Ishikawa (cell line): ENCODE measurements at regions not wholly inside any gene's neighbourhood (a gene's known extent, or its start where the extent isn't known, plus 50 kb on each side); places are given as distances from the start of the nearest gene placed in this dataset.

ENCODE experiments used
- TAF1 ChIP-seq: IDR thresholded peaks from 2 replicates; pipeline ENCODE4 v1.6.1; 2012; ENCODE audit warnings: low read depth, mild to moderate bottlenecking
- TF ChIP-seq, protein P1 (sequence below): IDR thresholded peaks from 2 replicates; pipeline ENCODE4 v1.6.1; 2012; ENCODE audit warnings: low read depth, mild to moderate bottlenecking
- TF ChIP-seq, protein P2 (sequence below): IDR thresholded peaks from 2 replicates; pipeline ENCODE4 v1.6.1; 2012

DNA sequence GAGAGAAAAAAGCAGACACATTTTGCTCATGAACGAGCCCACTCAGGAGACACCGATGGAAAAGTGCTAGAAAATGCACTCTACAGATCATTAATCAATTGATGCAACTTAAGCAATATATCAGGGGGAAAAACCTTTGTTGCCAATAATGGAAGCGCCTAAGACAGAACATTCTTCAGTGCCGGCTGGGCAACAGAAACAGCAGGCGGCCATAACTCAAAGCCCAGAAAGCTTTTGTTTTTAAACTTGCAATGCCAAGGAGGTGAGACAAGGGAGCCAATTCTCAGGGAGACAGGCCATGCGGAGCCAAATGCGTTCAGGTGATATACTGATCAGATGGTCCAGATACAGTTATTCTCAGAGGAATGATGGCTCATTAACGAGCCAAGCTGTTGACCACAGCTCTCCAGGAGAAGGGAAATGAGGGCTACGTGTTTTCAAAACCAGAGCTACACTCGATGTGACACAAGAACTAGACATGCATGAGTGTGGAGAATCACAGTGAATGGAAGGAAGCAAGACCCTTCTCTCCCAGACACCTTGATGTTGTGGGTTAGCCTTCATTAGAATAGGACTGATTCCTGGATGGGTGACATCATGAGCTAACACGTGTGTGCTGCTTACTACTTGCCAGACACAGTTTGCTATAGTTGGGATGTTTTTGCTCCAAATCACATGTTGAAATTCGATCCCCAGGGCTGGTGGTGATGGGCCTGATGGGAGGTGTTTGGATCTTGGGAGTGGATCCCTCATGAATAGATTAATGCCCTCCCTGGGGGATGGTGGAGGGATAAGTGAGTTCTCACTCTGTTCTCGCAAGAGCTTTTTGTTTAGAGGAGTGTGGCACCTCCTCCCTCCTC, 79.1 kb upstream of the KCNMA1 start:
- no peak for TF ChIP-seq TAF1
- TF ChIP-seq, protein P1, sequence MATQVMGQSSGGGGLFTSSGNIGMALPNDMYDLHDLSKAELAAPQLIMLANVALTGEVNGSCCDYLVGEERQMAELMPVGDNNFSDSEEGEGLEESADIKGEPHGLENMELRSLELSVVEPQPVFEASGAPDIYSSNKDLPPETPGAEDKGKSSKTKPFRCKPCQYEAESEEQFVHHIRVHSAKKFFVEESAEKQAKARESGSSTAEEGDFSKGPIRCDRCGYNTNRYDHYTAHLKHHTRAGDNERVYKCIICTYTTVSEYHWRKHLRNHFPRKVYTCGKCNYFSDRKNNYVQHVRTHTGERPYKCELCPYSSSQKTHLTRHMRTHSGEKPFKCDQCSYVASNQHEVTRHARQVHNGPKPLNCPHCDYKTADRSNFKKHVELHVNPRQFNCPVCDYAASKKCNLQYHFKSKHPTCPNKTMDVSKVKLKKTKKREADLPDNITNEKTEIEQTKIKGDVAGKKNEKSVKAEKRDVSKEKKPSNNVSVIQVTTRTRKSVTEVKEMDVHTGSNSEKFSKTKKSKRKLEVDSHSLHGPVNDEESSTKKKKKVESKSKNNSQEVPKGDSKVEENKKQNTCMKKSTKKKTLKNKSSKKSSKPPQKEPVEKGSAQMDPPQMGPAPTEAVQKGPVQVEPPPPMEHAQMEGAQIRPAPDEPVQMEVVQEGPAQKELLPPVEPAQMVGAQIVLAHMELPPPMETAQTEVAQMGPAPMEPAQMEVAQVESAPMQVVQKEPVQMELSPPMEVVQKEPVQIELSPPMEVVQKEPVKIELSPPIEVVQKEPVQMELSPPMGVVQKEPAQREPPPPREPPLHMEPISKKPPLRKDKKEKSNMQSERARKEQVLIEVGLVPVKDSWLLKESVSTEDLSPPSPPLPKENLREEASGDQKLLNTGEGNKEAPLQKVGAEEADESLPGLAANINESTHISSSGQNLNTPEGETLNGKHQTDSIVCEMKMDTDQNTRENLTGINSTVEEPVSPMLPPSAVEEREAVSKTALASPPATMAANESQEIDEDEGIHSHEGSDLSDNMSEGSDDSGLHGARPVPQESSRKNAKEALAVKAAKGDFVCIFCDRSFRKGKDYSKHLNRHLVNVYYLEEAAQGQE: no peak
- TF ChIP-seq, protein P2, sequence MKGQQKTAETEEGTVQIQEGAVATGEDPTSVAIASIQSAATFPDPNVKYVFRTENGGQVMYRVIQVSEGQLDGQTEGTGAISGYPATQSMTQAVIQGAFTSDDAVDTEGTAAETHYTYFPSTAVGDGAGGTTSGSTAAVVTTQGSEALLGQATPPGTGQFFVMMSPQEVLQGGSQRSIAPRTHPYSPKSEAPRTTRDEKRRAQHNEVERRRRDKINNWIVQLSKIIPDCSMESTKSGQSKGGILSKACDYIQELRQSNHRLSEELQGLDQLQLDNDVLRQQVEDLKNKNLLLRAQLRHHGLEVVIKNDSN: no peak
